ENCODE measurements at regions not wholly inside any gene's neighbourhood (a gene's known extent, or its start where the extent isn't known, plus 50 kb on each side); places are given as distances from the start of the nearest gene placed in this dataset.

- H3K4me3 ChIP-seq (ENCODE audit: low read depth, low read length) = no peak overlapping the region
- TF ChIP-seq CTCF (conservative IDR thresholded peaks at IDR 0.05; ENCODE audit: low read depth, low read length) = no peak
- DNase-seq (ENCODE audit: low read depth) = no peak
Observed at GRCh38 chr16:66116163-66117002, 250.1 kb upstream of the CDH5 start.

GRCh38 chr16:66115373-66115772 lies 251.1 kb upstream of the CDH5 start:
- H3K4me3 ChIP-seq (ENCODE audit: low read depth, low read length) = no peak overlapping the region
- no peak for DNase-seq (ENCODE audit: low read depth)
- TF ChIP-seq CTCF (conservative IDR thresholded peaks at IDR 0.05; ENCODE audit: low read depth, low read length) = no peak

- no peak for DNase-seq (ENCODE audit: low read depth)
- H3K4me3 ChIP-seq (ENCODE audit: low read depth, low read length) = no peak overlapping the region
- no peak for TF ChIP-seq CTCF (conservative IDR thresholded peaks at IDR 0.05; ENCODE audit: low read depth, low read length)
Observed at GRCh38 chr16:66113223-66113622, 253.3 kb upstream of the CDH5 start.

- DNase-seq (ENCODE audit: low read depth) = no peak
- no peak for TF ChIP-seq CTCF (conservative IDR thresholded peaks at IDR 0.05; ENCODE audit: low read depth, low read length)
- H3K4me3 ChIP-seq (ENCODE audit: low read depth, low read length) = no peak overlapping the region
Observed at GRCh38 chr16:66109677-66110076, 256.8 kb upstream of the CDH5 start.

- TF ChIP-seq CTCF (conservative IDR thresholded peaks at IDR 0.05; ENCODE audit: low read depth, low read length) = no peak
- no peak for DNase-seq (ENCODE audit: low read depth)
- H3K4me3 ChIP-seq (ENCODE audit: low read depth, low read length) = no peak overlapping the region
Observed at GRCh38 chr16:66107661-66108060, 258.8 kb upstream of the CDH5 start.

- TF ChIP-seq CTCF (conservative IDR thresholded peaks at IDR 0.05; ENCODE audit: low read depth, low read length) = no peak
- DNase-seq (ENCODE audit: low read depth) = no peak
- no peak overlapping the region for H3K4me3 ChIP-seq (ENCODE audit: low read depth, low read length)
Observed at GRCh38 chr16:66103211-66103610, 263.3 kb upstream of the CDH5 start.

- no peak for DNase-seq (ENCODE audit: low read depth)
- no peak overlapping the region for H3K4me3 ChIP-seq (ENCODE audit: low read depth, low read length)
- TF ChIP-seq CTCF (conservative IDR thresholded peaks at IDR 0.05; ENCODE audit: low read depth, low read length) = no peak
Observed at GRCh38 chr16:66099306-66099705, 267.2 kb upstream of the CDH5 start.
